H1 (cell line): ENCODE measurements at regions not wholly inside any gene's neighbourhood (a gene's known extent, or its start where the extent isn't known, plus 50 kb on each side); places are given as distances from the start of the nearest gene placed in this dataset.

Source experiments
- ASH2L ChIP-seq: fragments of 200-600, 300-600 bp; sonication (generic); IDR thresholded peaks from one replicate; pipeline ENCODE4 v1.7.1; 2017; ENCODE audit warnings: low read length
- BCL11A ChIP-seq, 2 experiments: IDR thresholded peaks; one replicate each; pipeline ENCODE4 v1.6.1; 2011; ENCODE audit warnings: low read depth in 2 of 2, low read length in 2 of 2, mild to moderate bottlenecking in 2 of 2
- BRCA1 ChIP-seq: IDR thresholded peaks from 2 replicates; pipeline ENCODE4 v1.6.1; 2012; ENCODE audit warnings: low read depth, low read length, improper control_type of control experiment

- TF ChIP-seq BCL11A (IDR thresholded peaks at IDR 0.05; ENCODE audit: low read depth in 2 of 2, low read length in 2 of 2), result no peak
- no peak for TF ChIP-seq ASH2L
- no peak for TF ChIP-seq BRCA1
Observed at GRCh38 chr15:97598353-97598798, 362.1 kb upstream of the ARRDC4 start (continued).
